Testis (tissue), 2 donors: ENCODE measurements at regions not wholly inside any gene's neighbourhood (a gene's known extent, or its start where the extent isn't known, plus 50 kb on each side); places are given as distances from the start of the nearest gene placed in this dataset.

Experiments used
- CTCF ChIP-seq, 3 experiments: fragments of 450-650 bp in 2 of 3; fragments of 200-600 bp in 1 of 3; sonication (generic) in 1 of 3; IDR thresholded peaks; one replicate each; pipeline ENCODE4 v1.5.1; 2016 to 2019; ENCODE audit warnings: antibody characterized with exemption in 3 of 3, mild to moderate bottlenecking in 2 of 3, moderate library complexity in 1 of 3
- POLR2A ChIP-seq: fragments of 450-650 bp; IDR thresholded peaks from one replicate; pipeline ENCODE4 v1.6.1; 2017; ENCODE audit warnings: antibody characterized with exemption, mild to moderate bottlenecking, moderate library complexity

- TF ChIP-seq CTCF (IDR thresholded peaks at IDR 0.05) (no peak), POLR2A (no peak)
These were observed 145.1 kb upstream of the TGFBR2 start for GRCh38 chr3:30461311-30461710.
